DMS79 (cell line): ENCODE measurements at regions not wholly inside any gene's neighbourhood (a gene's known extent, or its start where the extent isn't known, plus 50 kb on each side); places are given as distances from the start of the nearest gene placed in this dataset.
"Not testable (repeated sequence)": the region's sequence is repeated elsewhere in the genome, so short reads cannot be mapped to it uniquely, and the experiment has no call there.

Experiments used
- DNase-seq: peaks from one replicate; lab custom pipeline; 2025; lab: John Stamatoyannopoulos, UW

- DNase-seq, result peak; percentile 87
Observed at GRCh38 chr4:74505355-74505978, 60.5 kb downstream of the AREG start.

DNA sequence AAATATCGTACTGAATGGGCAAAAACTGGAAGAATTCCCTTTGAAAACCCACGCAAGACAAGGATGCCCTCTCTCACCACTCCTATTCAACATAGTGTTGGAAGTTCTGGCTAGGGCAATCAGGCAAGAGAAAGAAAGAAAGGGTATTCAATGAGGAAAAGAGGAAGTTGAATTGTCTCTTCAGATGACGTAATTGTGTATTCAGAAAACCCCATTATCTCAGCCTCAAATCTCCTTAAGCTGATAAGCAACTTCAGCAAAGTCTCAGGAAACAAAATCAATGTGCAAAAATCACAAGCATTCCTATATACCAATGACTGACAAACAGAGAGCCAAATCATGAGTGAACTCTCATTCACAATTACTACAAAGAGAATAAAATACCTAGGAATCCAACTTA is 64.4 kb downstream of the AREG start:
- not testable (repeated sequence) for DNase-seq

DNA sequence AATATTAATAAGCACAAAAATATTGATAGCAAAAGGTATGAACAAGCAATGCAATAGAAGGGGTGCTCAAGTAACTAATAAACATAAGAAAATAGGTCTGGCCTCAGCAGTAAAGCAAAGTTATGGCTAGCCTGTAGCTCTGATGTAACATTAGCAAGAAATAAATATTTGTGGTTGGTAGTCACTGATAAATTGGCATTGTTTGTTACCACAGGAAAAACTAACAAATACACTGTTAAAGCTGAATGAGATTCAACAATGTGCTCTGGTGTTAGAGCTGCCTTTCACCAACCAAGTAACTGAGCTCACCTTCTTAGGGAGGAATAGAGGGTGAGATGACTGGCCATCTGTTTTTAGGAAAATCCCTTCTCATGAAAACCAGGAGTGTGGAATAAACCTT is 71.4 kb downstream of the AREG start:
- DNase-seq, result no peak

GRCh38 chr4:74517996-74518395 is 73.1 kb downstream of the AREG start:
- no peak for DNase-seq

DNA sequence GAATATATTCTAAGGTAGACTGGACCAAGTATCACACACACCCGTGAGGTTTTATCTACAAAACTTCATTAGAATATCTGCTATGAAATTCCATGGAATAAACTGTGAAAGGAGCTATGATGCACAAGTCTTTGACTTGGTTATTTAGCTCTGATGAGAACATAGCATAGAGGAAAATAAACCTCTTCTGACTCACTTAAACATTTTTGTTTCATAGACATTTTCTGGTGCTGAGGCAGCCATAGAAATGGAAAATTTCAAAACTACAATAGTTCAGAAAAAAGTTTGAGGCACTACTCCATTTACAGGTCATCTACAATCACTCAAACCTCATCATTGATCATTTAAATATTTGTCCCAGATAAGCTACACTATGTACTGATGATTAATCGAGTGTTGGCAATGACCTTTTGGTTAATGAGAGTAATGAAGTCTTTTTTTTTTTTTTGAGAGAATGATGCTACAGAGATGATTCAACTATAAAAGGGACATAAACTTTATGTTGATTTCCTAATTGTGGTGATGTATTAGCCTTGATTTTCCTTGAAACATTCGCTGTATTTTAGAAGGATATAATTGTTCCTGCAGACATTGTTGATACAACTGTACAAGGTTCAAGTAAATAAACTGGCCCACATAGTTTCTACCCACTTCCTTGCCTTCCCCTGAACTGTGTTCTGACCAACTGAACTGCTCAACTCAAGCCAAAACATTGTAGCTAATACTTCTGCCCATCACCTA is 77.5 kb downstream of the AREG start:
- DNase-seq, result no peak

GRCh38 chr4:74523096-74523495 is 78.2 kb downstream of the AREG start:
- no peak for DNase-seq

- DNase-seq, result no peak
Observed at GRCh38 chr4:74524985-74525384, 80.0 kb downstream of the AREG start.

DNA sequence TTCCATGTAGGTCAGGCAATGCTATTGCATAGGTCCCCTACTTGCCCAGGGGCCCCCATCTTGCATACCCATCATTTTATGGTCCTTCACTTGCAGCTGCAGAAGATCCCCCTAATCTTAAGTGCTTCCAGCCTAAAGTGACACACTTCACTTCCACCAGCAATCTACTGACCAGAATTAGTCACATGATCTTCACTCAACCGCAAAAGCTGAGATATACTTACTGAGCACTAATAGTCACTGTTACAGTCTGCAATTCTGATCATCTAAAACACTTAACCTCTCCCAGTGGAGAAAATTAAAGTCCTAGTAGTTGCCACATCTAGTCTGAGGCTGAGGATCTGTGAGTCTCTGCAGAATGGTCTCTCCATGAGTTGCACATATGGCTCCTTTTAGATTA is 82.1 kb downstream of the AREG start:
- DNase-seq, result peak; percentile 93

GRCh38 chr4:74528178-74528577 is 83.2 kb downstream of the AREG start:
- peak; percentile 54 for DNase-seq

- DNase-seq, result no peak
Observed at GRCh38 chr4:74529284-74530041, 84.5 kb downstream of the AREG start.

GRCh38 chr4:74531963-74532794 is 87.2 kb downstream of the AREG start:
- DNase-seq, result no peak

- no peak for DNase-seq
Observed at GRCh38 chr4:74534121-74534520, 89.2 kb downstream of the AREG start.

DNA sequence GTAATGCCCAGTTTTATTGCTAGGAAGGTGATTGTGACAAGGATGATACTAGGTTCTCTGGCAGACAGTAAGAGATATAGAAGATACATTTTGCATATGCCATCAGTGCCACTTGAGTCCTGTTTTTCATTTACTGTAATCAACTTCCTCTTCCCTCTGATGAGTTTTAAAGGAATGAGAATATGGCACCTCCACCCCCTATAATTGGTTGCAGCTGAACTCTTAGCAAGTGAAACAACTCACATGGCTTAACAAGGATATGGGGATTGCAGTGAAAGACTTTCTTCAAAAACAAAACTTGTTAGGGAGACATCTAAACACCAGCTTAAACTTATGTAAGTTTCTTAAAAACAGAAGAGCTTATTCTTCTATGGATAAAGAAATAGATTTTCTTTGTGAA is 90.0 kb downstream of the AREG start:
- DNase-seq, result no peak

DNA sequence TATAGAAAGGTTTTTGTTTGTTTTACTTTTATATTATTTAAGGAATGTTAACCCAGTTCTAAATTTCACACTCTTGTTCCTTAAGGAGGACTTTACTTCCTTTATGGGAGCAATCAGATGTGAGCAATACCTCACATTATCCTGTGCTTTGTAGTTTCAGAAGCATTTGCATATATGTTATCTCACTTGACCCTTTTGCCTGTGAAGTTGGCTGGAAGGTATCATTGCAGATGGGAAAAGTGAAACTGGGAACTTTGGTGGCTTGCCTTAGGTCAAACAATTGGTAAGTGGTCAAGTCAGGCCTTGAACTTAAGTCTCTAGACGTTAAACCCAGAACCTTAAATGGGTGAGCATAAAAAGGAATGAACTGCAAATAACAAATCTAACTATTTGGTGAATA is 90.6 kb downstream of the AREG start:
- no peak for DNase-seq

DNA sequence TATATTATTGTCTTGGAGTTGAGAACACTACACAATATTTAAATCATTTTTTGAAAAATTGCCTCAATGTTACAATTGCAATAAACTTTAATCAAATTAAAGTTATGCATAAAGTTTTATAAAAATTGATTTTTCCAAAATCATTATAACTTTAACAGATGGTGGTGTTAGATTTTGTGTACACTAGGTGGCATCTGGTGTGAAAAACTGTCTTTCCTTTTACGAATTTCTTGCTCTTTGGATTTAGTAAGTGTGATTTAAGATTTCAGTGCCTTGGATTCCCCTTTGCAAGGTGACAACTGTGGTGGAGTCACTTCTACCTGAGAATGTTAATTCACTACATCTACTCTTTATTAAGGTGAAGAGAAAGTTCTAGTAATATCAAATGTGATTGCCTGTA is 91.6 kb downstream of the AREG start:
- no peak for DNase-seq

DNA sequence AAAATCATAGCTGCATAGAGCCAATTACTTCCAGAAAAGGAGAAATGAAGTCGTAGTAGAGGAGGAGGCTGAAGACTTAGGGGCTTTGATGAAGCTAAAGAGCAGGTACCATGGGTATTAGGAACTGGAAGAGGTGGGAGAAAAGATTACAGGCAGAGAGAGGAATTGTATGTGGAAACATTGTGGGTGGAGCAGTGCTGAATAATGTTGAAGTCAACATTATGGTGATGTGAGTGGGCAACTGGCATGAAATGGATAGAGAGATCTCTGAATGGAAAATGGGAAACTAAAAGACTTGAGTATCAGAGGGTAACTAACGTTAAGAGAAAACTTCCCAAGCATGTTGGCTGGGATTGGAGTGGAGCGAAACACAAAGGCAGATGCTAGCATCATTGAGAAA is 92.5 kb downstream of the AREG start:
- no peak for DNase-seq

GRCh38 chr4:74539044-74539790 is 94.3 kb downstream of the AREG start:
- DNase-seq, result no peak

- DNase-seq, result no peak
Observed at GRCh38 chr4:74540193-74540592, 95.3 kb downstream of the AREG start.

- DNase-seq, result no peak
Observed at GRCh38 chr4:74541667-74542066, 96.7 kb downstream of the AREG start.

GRCh38 chr4:74543231-74543781 is 98.4 kb downstream of the AREG start:
- no peak for DNase-seq

DNA sequence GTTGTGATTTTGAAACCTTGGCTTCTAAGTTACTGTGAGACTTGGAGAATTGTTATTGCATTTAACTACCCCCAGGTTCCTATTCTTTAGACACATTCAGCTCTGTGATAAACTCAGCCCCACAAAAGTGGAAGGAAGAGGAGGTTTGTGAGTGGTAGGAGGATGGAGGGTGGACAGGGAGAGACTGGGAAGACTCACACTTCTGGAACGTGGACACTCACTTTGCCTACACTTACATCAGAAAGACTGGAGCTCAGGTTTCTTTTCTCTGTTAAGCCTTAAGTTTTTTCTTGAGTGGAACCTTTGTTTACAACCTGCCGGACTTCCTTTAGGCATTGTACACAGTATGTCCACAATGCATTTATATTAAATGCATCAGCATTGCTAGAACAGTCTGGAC is 99.0 kb downstream of the AREG start:
- DNase-seq, result no peak
